Stimulated activated effector memory CD8-positive, alpha-beta T cell treated with anti-CD3 and anti-CD28 coated beads, Interleukin-12 subunit alpha, Interleukin-12 subunit beta, amount 100 ng/mL, for 72 hours (primary cell): ENCODE measurements at regions not wholly inside any gene's neighbourhood (a gene's known extent, or its start where the extent isn't known, plus 50 kb on each side); places are given as distances from the start of the nearest gene placed in this dataset.

ENCODE experiments used
- ATAC-seq: fragments of 150-1000 bp; cut with Tn5 transposase; 2 replicates; pipeline ENCODE4 v1.10.0; 2021
- DNase-seq, 2 donors: peaks; one replicate each; pipeline ENCODE4 v3.0.0; 2021 to 2022; ENCODE audit warnings: low spot score in 2 of 2
- H3K27ac Mint-ChIP-seq: one replicate; pipeline ENCODE4 v1.8.0; 2022; ENCODE audit warnings: mild to moderate bottlenecking, mixed read lengths
- H3K36me3 Mint-ChIP-seq: one replicate; pipeline ENCODE4 v1.8.0; 2022; ENCODE audit warnings: mild to moderate bottlenecking, mixed read lengths
- H3K4me1 Mint-ChIP-seq: one replicate; pipeline ENCODE4 v1.8.0; 2022; ENCODE audit warnings: mixed read lengths
- H3K4me3 Mint-ChIP-seq: one replicate; pipeline ENCODE4 v1.8.0; 2022; ENCODE audit warnings: mild to moderate bottlenecking, mixed read lengths
- H3K9me3 Mint-ChIP-seq: one replicate; pipeline ENCODE4 v1.8.0; 2022; ENCODE audit warnings: mixed read lengths

DNA sequence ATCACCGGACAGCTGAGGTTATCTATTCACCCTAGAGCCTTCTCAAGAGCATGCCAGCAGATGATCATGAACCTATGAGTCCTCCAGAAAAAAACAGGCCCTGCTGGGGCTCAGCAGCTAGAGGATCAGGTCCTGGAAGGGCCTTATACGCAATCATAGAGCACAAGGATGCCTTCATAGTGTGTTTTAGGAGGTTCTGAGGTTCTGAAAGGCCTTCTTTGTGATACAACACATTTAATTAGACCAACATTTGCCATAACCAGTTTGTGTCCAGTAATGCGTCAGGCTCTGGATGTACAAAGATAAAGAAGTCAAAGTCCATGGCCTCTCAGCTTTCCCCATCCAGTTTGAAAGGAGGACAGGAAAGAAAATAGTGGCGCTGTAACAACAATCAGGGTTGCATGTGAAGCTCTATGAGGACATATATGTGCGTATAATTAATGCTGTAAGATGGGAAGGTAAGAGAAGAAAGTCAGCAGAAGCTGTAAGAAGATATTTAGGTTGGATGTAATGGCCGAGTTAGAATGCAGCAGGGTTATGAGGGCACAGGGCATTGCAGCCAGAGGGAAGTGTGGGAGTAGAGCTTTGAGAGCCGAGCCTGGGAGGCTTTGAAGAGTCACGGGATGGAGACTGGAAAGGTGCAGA, 302.6 kb upstream of the TBL1XR1 start:
- H3K27ac Mint-ChIP-seq, result no peak overlapping the region
- no peaks in the 10 kb centered on the region for H3K4me1 Mint-ChIP-seq
- no peaks in the 10 kb centered on the region for H3K9me3 Mint-ChIP-seq
- H3K36me3 Mint-ChIP-seq, result no peaks in the 10 kb centered on the region
- DNase-seq (no peak), ATAC-seq (no peak)
- H3K4me3 Mint-ChIP-seq, result no peak overlapping the region

DNA sequence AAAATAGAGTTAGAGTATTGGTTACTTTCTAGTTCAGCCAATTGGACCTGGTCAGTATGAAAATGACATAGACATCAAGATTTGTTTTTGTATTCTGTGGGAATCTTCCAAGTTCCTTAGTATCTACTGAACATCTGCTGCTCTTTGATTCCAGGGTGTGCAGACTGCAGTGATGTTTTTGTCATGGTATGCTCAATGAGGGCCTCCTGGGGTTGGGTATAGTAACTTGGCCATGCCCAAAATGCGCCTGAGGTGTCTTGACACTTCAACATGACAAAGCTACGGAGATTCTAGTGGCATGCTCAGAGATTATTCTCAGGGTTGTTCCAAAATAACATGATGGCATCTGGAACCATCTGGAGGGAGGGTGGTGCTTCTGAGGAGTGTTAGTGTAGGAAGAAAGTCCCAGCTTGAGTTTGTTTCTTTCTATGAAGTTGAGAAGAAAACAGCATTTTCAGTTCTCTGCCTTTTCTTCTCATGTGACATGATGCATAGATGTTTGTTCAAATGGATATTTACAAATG, 313.5 kb upstream of the TBL1XR1 start:
- Mint-ChIP-seq H3K36me3 (no peaks in the 10 kb centered on the region), H3K4me1 (no peaks in the 10 kb centered on the region), H3K4me3 (no peak overlapping the region), H3K27ac (no peak overlapping the region), H3K9me3 (peaks cover 3% of the 10 kb centered on the region)
- DNase-seq, result no peak
- ATAC-seq, result no peak

GRCh38 chr3:177512945-177513814, 315.9 kb upstream of the TBL1XR1 start:
- no peak for ATAC-seq
- DNase-seq, result no peak
- H3K4me3 Mint-ChIP-seq, result no peak overlapping the region
- no peak overlapping the region for H3K27ac Mint-ChIP-seq
- H3K9me3 Mint-ChIP-seq, result no peaks in the 10 kb centered on the region
- H3K4me1 Mint-ChIP-seq, result peaks cover 5% of the 10 kb centered on the region
- no peaks in the 10 kb centered on the region for H3K36me3 Mint-ChIP-seq

DNA sequence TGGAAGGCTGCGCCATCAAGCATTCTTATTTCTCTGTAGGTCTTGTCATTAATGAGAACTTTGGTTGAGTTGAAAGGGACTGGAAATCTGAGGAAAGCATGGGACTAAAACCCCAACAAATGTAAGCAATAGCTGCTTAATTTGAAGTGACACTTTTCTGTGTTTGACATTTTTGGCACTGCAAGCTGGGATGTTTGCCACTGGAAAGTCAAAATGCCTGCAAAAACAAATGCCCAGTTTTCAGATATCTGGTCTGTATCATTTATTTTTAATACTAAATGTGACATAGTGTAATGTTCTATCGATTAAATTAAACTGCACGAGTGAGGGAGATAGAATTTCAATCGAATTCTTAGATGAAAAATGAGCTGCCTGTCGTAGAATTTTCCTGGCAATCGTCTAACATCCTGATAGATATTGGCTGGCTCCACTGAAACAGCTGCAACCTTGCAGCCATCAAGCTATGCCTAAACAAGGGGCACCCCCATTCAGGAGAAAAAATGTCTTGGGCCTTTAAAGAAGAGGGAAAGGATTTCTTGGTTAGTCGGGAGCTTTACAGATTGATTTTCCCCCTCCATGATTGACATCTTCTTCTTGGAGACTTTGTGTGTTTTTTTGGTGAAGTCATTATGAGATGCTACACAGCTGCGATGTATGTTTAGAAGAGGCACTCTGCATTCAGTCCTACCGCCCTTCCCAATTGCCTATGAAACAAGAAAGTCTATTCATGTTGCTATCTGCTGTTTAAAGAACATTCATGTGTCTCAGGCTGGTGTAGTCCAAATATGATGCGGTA, 316.7 kb upstream of the TBL1XR1 start:
- no peak for ATAC-seq
- H3K4me1 Mint-ChIP-seq, result peaks cover 8% of the 10 kb centered on the region
- no peak overlapping the region for H3K4me3 Mint-ChIP-seq
- DNase-seq, result no peak
- no peaks in the 10 kb centered on the region for H3K9me3 Mint-ChIP-seq
- no peak overlapping the region for H3K27ac Mint-ChIP-seq
- no peaks in the 10 kb centered on the region for H3K36me3 Mint-ChIP-seq

- DNase-seq (no peak), ATAC-seq (no peak)
- Mint-ChIP-seq H3K4me1 (peaks cover 8% of the 10 kb centered on the region), H3K4me3 (no peak overlapping the region), H3K27ac (no peak overlapping the region), H3K36me3 (no peaks in the 10 kb centered on the region), H3K9me3 (no peaks in the 10 kb centered on the region)
Measured at GRCh38 chr3:177514611-177515499, 317.6 kb upstream of the TBL1XR1 start.

DNA sequence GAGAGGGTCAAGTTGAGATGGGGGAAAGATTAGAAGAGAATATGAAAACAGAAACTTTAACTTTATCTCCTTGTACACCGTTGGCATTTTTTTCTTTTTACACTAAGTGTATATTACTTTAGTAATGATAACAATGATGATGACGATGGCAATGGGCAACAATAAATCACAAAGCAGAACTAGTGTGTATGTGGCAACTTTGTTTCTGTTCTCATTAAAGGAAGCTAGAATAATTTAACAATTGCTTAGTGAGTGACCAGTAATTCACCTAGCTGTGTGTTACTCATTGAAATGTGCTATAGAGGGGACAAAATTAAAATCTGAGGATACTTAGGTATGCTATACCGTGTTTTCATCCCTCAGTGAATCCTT, 318.5 kb upstream of the TBL1XR1 start:
- H3K9me3 Mint-ChIP-seq, result no peaks in the 10 kb centered on the region
- H3K4me1 Mint-ChIP-seq, result peaks cover 8% of the 10 kb centered on the region
- no peak overlapping the region for H3K4me3 Mint-ChIP-seq
- DNase-seq (no peak), ATAC-seq (no peak)
- no peak overlapping the region for H3K27ac Mint-ChIP-seq
- no peaks in the 10 kb centered on the region for H3K36me3 Mint-ChIP-seq

- no peak for DNase-seq
- no peak for ATAC-seq
- no peaks in the 10 kb centered on the region for H3K36me3 Mint-ChIP-seq
- no peaks in the 10 kb centered on the region for H3K9me3 Mint-ChIP-seq
- H3K4me1 Mint-ChIP-seq, result peaks cover 8% of the 10 kb centered on the region
- no peak overlapping the region for H3K27ac Mint-ChIP-seq
- H3K4me3 Mint-ChIP-seq, result no peak overlapping the region
Measured at GRCh38 chr3:177516158-177517011, 319.1 kb upstream of the TBL1XR1 start.

- H3K36me3 Mint-ChIP-seq, result no peaks in the 10 kb centered on the region
- no peak overlapping the region for H3K27ac Mint-ChIP-seq
- no peak for ATAC-seq
Measured at GRCh38 chr3:177517906-177518305, 320.6 kb upstream of the TBL1XR1 start.

DNA sequence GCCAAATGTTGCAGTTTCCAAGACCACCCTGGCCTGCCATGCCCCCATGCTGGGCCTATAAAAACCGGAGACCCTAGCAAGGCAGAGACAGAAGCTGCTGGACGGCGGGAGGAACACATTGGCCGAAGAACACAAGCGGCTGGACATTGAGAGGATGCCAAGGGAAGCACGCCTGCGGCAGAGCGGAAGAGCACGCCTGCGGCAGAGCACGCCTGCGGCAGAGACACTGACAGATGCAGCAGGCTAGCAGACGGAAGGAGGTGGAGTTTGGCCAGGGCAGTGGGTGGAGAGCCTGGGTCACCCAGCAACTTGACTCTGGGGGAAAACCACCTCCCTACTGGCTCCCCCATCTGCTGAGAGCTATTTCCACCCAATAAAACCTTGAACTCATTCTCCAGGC, 322.3 kb upstream of the TBL1XR1 start:
- Mint-ChIP-seq H3K36me3 (no peaks in the 10 kb centered on the region), H3K9me3 (no peaks in the 10 kb centered on the region), H3K27ac (no peak overlapping the region), H3K4me1 (peaks cover 14% of the 10 kb centered on the region), H3K4me3 (no peak overlapping the region)
- DNase-seq (no peak), ATAC-seq (no peak)

More at GRCh38 chr3:177517906-177518305, 320.6 kb upstream of the TBL1XR1 start:
- no peak overlapping the region for H3K4me3 Mint-ChIP-seq
- H3K9me3 Mint-ChIP-seq, result no peaks in the 10 kb centered on the region
- no peak for DNase-seq
- peaks cover 8% of the 10 kb centered on the region for H3K4me1 Mint-ChIP-seq

- H3K27ac Mint-ChIP-seq, result no peak overlapping the region
- H3K4me1 Mint-ChIP-seq, result peaks cover 20% of the 10 kb centered on the region
- H3K4me3 Mint-ChIP-seq, result no peak overlapping the region
- H3K9me3 Mint-ChIP-seq, result no peaks in the 10 kb centered on the region
- DNase-seq (no peak), ATAC-seq (no peak)
- no peaks in the 10 kb centered on the region for H3K36me3 Mint-ChIP-seq
Measured at GRCh38 chr3:177521305-177521704, 324.0 kb upstream of the TBL1XR1 start.

GRCh38 chr3:177522051-177522450, 324.8 kb upstream of the TBL1XR1 start:
- peaks cover 21% of the 10 kb centered on the region for H3K4me1 Mint-ChIP-seq

DNA sequence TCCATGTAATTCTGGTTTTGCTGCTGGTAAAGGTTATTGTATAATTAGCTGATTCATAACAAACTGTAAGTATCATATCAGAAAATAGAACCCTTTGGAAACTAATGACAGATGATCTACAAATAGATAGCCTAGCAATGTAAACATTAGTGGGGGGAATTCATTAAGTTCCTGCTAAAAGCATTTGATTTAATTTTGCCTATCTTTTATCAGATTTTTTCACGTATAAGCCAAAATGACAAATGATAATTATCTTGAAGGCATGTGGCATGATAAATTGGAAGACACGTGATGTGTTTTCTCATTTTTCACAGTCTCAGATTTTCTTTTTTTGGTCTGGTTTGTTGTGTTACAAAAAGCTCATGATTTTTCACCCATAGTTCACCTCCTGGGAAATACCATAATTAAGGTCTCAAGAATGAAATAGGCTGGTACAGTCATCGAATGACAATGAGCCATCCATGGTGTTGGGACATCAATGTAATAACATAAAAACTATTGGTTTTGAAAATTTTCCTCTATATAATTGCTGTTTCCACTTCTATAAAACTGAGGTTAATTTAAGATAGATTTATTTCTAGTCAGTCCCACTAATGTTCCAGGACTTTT, 325.9 kb upstream of the TBL1XR1 start:
- DNase-seq, result no peak
- H3K27ac Mint-ChIP-seq, result no peak overlapping the region
- H3K9me3 Mint-ChIP-seq, result no peaks in the 10 kb centered on the region
- H3K4me1 Mint-ChIP-seq, result peaks cover 16% of the 10 kb centered on the region
- H3K4me3 Mint-ChIP-seq, result no peak overlapping the region
- H3K36me3 Mint-ChIP-seq, result no peaks in the 10 kb centered on the region
- no peak for ATAC-seq

More at GRCh38 chr3:177522051-177522450, 324.8 kb upstream of the TBL1XR1 start:
- Mint-ChIP-seq H3K4me3 (no peak overlapping the region), H3K36me3 (no peaks in the 10 kb centered on the region), H3K9me3 (no peaks in the 10 kb centered on the region), H3K27ac (no peak overlapping the region)
- DNase-seq (no peak), ATAC-seq (no peak)

DNA sequence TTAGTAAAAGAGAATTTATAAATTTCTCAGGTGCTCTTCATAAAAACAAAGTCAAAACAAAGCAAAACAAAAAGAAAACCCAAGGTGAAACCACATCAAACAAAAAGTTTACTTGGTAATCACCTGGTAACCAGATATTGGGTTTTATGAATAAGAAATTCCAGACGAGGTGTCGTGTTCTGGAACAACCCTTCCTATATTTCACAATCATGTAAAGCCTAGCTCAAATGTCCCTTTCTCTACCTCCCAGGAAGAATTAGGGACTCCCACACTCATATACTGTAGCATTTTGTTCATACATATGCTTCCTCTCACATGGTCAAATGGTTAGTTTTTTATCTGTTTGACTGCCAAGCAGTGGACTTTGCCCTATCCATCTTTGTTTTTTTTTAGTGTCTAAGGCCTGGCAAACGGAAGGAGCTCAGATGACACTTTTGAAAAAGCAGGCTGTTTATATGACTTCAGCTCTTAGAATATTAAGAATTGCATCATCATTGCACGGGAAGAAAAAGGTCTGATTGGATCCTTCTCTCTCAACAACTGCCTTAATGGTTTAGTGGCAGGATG, 326.7 kb upstream of the TBL1XR1 start:
- H3K27ac Mint-ChIP-seq, result no peak overlapping the region
- DNase-seq, result no peak
- no peaks in the 10 kb centered on the region for H3K36me3 Mint-ChIP-seq
- no peak for ATAC-seq
- H3K4me3 Mint-ChIP-seq, result no peak overlapping the region
- peaks cover 20% of the 10 kb centered on the region for H3K4me1 Mint-ChIP-seq
- H3K9me3 Mint-ChIP-seq, result no peaks in the 10 kb centered on the region
